Activated CD4-positive, alpha-beta T cell treated with anti-CD3 and anti-CD28 coated beads, Interleukin-2, Interleukin-6, amounts not matched to agents 100 ng/mL and 50 ng/mL, durations not matched to agents 16 hours and 8 hours (primary cell): ENCODE measurements at regions not wholly inside any gene's neighbourhood (a gene's known extent, or its start where the extent isn't known, plus 50 kb on each side); places are given as distances from the start of the nearest gene placed in this dataset.
"Not testable (repeated sequence)": the region's sequence is repeated elsewhere in the genome, so short reads cannot be mapped to it uniquely, and the experiment has no call there.

Source experiments
- DNase-seq: peaks from one replicate; pipeline ENCODE4 v3.0.0-alpha.2; 2020

DNA sequence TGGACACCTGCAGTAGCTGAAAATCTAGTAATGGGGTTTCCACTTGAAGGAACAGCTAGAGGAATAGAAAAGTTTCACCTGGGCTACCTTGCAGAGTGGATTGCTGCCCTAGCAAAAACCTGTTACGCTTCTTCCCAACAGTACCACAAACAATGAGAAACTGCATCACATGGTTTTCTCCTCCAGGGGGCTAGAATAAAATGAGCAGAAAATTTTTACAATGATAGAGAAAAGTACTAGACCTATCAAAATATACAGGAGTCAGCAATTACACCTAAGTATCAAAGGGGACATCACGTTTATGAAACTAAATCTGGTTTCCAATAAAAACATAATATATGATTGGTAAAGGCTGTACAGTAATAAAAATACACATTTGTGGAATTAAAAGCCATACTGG lies 423.1 kb upstream of the PITX2 start:
- DNase-seq, result no peak

DNA sequence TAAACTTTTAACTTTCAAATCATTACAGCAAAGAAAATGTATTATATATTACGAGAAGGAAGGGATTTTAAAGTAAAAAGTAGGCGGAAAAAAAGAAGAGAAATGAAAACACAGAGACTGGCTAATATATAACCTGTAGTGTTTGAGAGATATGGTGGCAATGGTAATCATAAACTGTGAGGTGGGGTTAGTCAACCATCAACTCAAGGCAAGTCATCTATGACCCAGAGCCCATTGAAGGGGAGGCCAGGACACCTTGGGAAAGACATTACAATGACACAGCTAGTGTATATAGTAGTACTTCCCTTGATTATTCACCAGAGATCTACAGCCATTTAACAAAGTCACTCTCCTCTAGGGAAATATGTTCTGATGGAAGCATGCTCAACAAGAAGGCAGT lies 423.9 kb upstream of the PITX2 start:
- no peak for DNase-seq

GRCh38 chr4:111048316-111048715 lies 425.4 kb upstream of the PITX2 start:
- no peak for DNase-seq

- no peak for DNase-seq
Measured at GRCh38 chr4:111064342-111064993, 441.6 kb upstream of the PITX2 start.

- DNase-seq, result no peak
Measured at GRCh38 chr4:111066001-111066400, 443.1 kb upstream of the PITX2 start.

- no peak for DNase-seq
Measured at GRCh38 chr4:111066447-111066846, 443.6 kb upstream of the PITX2 start.

- DNase-seq, result no peak
Measured at GRCh38 chr4:111066887-111067286, 444.0 kb upstream of the PITX2 start.

- DNase-seq, result no peak
Measured at GRCh38 chr4:111068883-111069282, 446.0 kb upstream of the PITX2 start.

GRCh38 chr4:111070390-111070789 lies 447.5 kb upstream of the PITX2 start:
- DNase-seq, result no peak

- DNase-seq, result no peak
Measured at GRCh38 chr4:111074523-111075114, 451.7 kb upstream of the PITX2 start.

DNA sequence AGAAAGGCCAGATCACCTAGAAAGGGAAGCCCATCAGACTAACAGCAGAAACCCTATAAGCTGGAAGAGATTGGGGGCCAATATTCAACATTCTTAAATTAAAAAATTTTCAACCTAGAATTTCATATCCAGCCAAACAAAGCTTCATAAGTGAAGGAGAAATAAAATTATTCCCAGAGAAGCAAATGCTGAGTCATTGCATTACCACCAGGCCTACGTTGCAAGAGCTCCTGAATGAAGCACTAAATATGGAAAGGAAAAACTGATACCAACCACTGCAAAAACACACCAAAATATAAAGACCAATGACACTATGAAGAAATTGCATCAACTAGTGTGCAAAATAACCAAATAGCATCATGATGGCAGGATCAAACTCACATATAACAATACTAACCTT lies 453.4 kb upstream of the PITX2 start:
- DNase-seq, result not testable (repeated sequence)

- DNase-seq, result no peak
Measured at GRCh38 chr4:111108153-111108552, 485.3 kb upstream of the PITX2 start.

DNA sequence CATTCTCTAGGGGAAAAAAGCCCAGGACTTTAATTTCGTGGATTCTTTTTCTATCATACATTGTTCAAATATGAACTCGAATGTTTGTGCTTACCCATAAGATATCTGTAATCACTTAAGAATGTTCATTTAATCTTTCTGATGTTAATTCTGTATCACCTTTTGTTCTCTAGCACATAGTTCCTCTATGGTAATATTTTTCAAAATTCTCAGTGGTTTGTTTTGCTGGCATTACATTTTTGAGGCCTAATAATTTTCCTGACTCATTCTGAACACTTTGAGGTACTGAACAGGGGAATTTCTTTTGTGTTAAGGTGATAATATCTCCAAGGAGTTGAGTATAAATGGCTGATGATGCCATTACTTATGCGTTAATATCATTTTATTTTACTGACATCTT lies 490.7 kb upstream of the PITX2 start:
- DNase-seq, result no peak

DNA sequence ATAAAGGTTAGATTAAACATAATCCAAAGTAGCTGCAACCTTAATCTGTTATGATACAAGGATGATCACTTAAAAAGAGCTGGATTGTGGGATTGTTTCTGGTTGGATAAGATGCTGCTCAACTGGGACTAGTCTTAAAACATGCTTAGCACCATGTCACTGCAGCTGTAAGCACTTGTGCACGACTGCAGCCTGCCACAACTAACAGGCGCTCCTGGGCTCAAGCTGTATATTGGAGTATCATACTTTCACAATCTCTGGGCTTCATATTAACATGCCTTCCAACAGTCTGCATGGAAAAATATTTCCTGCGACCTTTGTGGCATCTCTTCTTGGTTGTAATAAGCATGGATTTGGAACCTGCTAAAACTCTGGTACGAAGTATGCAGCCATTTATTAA lies 493.0 kb upstream of the PITX2 start:
- no peak for DNase-seq

- DNase-seq, result no peak
Measured at GRCh38 chr4:111120191-111120590, 497.3 kb upstream of the PITX2 start.

DNA sequence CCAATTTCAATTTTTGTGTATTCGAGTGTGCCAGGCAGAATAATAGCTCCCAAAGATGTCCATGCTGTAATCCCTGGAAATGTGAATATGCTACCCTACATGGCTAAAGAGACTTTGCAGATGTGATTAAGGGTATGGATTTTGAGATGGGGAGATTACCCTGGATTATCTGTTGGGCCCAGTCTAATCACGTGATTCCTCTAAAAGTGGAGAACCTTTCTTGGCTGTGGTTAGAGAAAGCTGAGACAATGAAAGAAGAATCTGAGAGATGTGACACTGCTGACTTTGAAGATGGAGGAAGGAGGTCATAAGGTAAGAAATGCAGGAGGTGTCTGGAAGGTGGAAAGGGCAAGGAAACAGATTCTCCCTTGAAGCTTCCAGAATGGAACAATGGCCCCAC lies 503.5 kb upstream of the PITX2 start:
- no peak for DNase-seq

GRCh38 chr4:111127841-111128240 lies 505.0 kb upstream of the PITX2 start:
- DNase-seq, result no peak

- no peak for DNase-seq
Measured at GRCh38 chr4:111128327-111128726, 505.4 kb upstream of the PITX2 start.

DNA sequence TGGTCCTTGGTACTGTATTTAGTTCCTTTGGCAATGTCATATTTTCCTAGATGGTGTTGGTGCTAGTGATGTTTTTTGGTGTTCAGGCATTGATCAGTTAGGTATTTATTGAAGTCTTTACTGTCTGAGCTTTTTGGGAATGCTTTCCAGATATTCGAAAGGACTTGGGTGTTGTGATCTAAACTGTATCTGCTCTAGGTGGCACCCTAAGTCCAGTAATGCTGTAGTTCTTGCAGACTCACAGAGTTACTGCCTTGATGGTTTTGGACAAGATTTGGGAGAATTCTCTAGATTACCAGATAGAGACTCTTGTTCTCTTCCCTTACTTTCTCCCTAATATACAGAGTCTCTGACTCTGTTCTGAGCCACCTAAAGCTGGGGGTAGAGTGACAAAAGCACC lies 513.6 kb upstream of the PITX2 start:
- DNase-seq, result no peak

- DNase-seq, result no peak
Measured at GRCh38 chr4:111136967-111137366, 514.1 kb upstream of the PITX2 start.

DNA sequence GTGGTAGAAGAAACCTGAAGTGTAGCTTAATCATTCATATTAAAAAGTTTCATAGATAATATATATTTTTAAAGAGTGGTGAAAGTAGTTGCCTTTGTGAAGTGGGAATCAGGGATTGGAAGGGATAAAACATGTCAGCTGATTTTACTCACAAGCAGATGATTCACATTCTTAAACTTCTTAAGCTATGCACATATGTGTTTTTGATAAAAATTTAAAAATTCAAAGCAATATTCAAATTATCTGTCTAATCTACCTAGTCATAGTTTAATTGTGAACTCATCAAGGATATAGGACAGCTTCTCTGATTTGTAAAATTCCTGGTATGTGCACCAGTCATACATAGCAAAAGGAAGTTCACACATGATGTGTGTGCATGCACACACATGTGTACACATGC lies 520.6 kb upstream of the PITX2 start:
- DNase-seq, result no peak

- no peak for DNase-seq
Measured at GRCh38 chr4:111154934-111155333, 532.1 kb upstream of the PITX2 start.

GRCh38 chr4:111164556-111164955 lies 541.7 kb upstream of the PITX2 start:
- peak; percentile 1 for DNase-seq

- DNase-seq, result no peak
Measured at GRCh38 chr4:111174331-111174730, 551.5 kb upstream of the PITX2 start.

DNA sequence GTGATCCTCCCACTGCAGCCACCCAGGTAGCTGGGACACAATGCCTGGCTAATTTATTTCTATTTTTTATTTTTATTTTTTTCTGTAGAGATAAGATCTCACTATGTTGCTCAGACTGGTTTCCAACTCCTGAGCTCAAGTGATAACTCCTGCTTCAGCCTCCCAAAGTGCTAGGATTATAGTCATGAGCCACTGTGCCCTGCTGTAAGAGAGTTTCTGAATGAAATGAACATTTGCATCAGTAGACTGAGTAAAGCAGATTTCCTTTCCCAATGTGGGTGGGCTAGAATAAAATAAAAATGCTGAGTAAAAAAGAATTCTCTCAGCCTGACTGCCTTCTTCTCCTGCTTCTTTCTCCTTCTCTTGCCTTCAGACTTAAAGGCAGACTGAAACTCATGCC lies 555.4 kb upstream of the PITX2 start:
- DNase-seq, result no peak
